Peyer's patch (tissue), 4 donors: ENCODE measurements at regions not wholly inside any gene's neighbourhood (a gene's known extent, or its start where the extent isn't known, plus 50 kb on each side); places are given as distances from the start of the nearest gene placed in this dataset.

Experiments
- DNase-seq, 3 donors: peaks; one replicate each; pipeline ENCODE4 v3.0.0-alpha.2; 2017 to 2019
- H3K27ac ChIP-seq, 4 donors: fragments of 200-600 bp; sonication (generic); one replicate each; pipeline ENCODE4 v1.5.1; 2016 to 2019
- H3K27me3 ChIP-seq, 2 donors: fragments of 200-600 bp; sonication (generic); one replicate each; pipeline ENCODE4 v1.5.1; 2019
- H3K36me3 ChIP-seq, 3 donors: fragments of 200-600 bp; sonication (generic); one replicate each; pipeline ENCODE4 v1.5.1; 2016 to 2019
- H3K4me1 ChIP-seq, 4 donors: fragments of 200-600 bp; sonication (generic); one replicate each; pipeline ENCODE4 v1.5.1; 2016 to 2019
- H3K4me3 ChIP-seq, 4 donors: fragments of 200-600 bp; sonication (generic); 1 replicate in 3 of 4; 2 replicates in 1 of 4; pipeline ENCODE4 v1.5.1; 2016 to 2019; ENCODE audit warnings: mild to moderate bottlenecking in 1 of 4
- H3K9me3 ChIP-seq, 4 donors: fragments of 200-600 bp; sonication (generic); one replicate each; pipeline ENCODE4 v1.5.1; 2016 to 2019; ENCODE audit warnings: mild to moderate bottlenecking in 1 of 4
- CTCF ChIP-seq, 6 experiments: fragments of 450-650 bp in 4 of 6; fragments of 200-600 bp in 2 of 6; sonication (generic) in 1 of 6; IDR thresholded peaks; one replicate each; pipeline ENCODE4 v1.5.1; 2017 to 2019; ENCODE audit warnings: antibody characterized with exemption in 6 of 6, mild to moderate bottlenecking in 3 of 6, moderate library complexity in 1 of 6
- POLR2A ChIP-seq, 2 donors: fragments of 450-650 bp; IDR thresholded peaks; one replicate each; pipeline ENCODE4 v1.5.1; 2017; ENCODE audit warnings: antibody characterized with exemption in 2 of 2, mild to moderate bottlenecking in 2 of 2, moderate library complexity in 2 of 2

- TF ChIP-seq CTCF (IDR thresholded peaks at IDR 0.05) = no peak
- TF ChIP-seq POLR2A (IDR thresholded peaks at IDR 0.05) = no peak
- Histone ChIP-seq H3K36me3 (no peaks in the 10 kb centered on the region), H3K27ac (no peak overlapping the region), H3K4me1 (peaks cover 0 to 15% (median 0%) of the 10 kb centered on the region in 4 donors), H3K4me3 (no peak overlapping the region), H3K9me3 (peaks cover 0 to 22% (median 5%) of the 10 kb centered on the region in 4 donors), H3K27me3 (no peaks in the 10 kb centered on the region)
- no peak for DNase-seq
These were observed 631.1 kb downstream of the MATN1 start for GRCh38 chr1:30092051-30092858.

GRCh38 chr1:30090162-30090820 is 633.1 kb downstream of the MATN1 start:
- TF ChIP-seq CTCF (IDR thresholded peaks at IDR 0.05) (no peak), POLR2A (IDR thresholded peaks at IDR 0.05) (no peak)
- H3K36me3 ChIP-seq = no peaks in the 10 kb centered on the region
- peaks cover 0 to 22% (median 5%) of the 10 kb centered on the region in 4 donors for H3K9me3 ChIP-seq
- no peak overlapping the region for H3K4me3 ChIP-seq
- H3K4me1 ChIP-seq = peaks cover 0 to 25% (median 0%) of the 10 kb centered on the region in 4 donors
- no peak for DNase-seq
- no peak overlapping the region for H3K27ac ChIP-seq
- H3K27me3 ChIP-seq = no peaks in the 10 kb centered on the region

- Histone ChIP-seq H3K9me3 (peaks cover 0 to 22% (median 5%) of the 10 kb centered on the region in 4 donors), H3K36me3 (no peaks in the 10 kb centered on the region), H3K4me3 (no peak overlapping the region), H3K27ac (peak overlapping the region in 1 of 4 donors; percentile 13), H3K4me1 (peaks cover 0 to 34% (median 0%) of the 10 kb centered on the region in 4 donors), H3K27me3 (no peaks in the 10 kb centered on the region)
- DNase-seq = peak in 1 of 3 donors; percentile 50
- TF ChIP-seq POLR2A (IDR thresholded peaks at IDR 0.05) (no peak), CTCF (IDR thresholded peaks at IDR 0.05) (no peak)
These were observed 634.4 kb downstream of the MATN1 start for GRCh38 chr1:30089024-30089430.

GRCh38 chr1:30088594-30088993 is 634.8 kb downstream of the MATN1 start:
- Histone ChIP-seq H3K36me3 (no peaks in the 10 kb centered on the region), H3K9me3 (peaks cover 0 to 22% (median 5%) of the 10 kb centered on the region in 4 donors), H3K4me1 (peaks cover 0 to 39% (median 0%) of the 10 kb centered on the region in 4 donors), H3K27ac (no peak overlapping the region), H3K27me3 (no peaks in the 10 kb centered on the region), H3K4me3 (no peak overlapping the region)
- TF ChIP-seq POLR2A (IDR thresholded peaks at IDR 0.05) (no peak), CTCF (IDR thresholded peaks at IDR 0.05) (no peak)
- no peak for DNase-seq

GRCh38 chr1:30087465-30087864 is 635.9 kb downstream of the MATN1 start:
- Histone ChIP-seq H3K4me3 (no peak overlapping the region), H3K36me3 (no peaks in the 10 kb centered on the region), H3K27ac (no peak overlapping the region), H3K4me1 (peaks cover 0 to 45% (median 0%) of the 10 kb centered on the region in 4 donors), H3K9me3 (peaks cover 0 to 12% (median 4%) of the 10 kb centered on the region in 4 donors), H3K27me3 (no peaks in the 10 kb centered on the region)
- TF ChIP-seq POLR2A (IDR thresholded peaks at IDR 0.05) (no peak), CTCF (IDR thresholded peaks at IDR 0.05) (no peak)
- no peak for DNase-seq
